ENCODE measurements at regions not wholly inside any gene's neighbourhood (a gene's known extent, or its start where the extent isn't known, plus 50 kb on each side); places are given as distances from the start of the nearest gene placed in this dataset.

DNA sequence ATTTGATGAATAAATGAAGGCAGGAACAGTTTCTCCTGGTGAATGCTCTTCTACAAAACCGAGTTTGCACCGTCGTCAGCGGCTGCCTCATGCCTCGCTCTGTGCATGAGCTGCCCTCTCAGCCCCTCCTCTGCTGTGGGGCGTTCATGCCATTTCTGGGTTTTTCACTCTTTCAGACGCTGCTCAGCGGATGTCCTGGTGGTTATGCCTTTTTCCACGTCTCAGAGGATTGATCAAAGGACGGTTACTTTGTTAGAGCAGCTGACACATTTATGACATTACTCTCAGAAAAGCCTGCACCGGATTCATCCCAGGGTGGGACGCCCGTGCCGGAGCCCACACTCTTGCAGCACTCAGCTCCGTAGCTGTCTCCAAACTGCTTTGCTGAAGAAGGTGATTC, 195.9 kb upstream of the PPP1R26 start:
- TF ChIP-seq, protein P1, sequence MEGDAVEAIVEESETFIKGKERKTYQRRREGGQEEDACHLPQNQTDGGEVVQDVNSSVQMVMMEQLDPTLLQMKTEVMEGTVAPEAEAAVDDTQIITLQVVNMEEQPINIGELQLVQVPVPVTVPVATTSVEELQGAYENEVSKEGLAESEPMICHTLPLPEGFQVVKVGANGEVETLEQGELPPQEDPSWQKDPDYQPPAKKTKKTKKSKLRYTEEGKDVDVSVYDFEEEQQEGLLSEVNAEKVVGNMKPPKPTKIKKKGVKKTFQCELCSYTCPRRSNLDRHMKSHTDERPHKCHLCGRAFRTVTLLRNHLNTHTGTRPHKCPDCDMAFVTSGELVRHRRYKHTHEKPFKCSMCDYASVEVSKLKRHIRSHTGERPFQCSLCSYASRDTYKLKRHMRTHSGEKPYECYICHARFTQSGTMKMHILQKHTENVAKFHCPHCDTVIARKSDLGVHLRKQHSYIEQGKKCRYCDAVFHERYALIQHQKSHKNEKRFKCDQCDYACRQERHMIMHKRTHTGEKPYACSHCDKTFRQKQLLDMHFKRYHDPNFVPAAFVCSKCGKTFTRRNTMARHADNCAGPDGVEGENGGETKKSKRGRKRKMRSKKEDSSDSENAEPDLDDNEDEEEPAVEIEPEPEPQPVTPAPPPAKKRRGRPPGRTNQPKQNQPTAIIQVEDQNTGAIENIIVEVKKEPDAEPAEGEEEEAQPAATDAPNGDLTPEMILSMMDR (IDR thresholded peaks at IDR 0.05; ENCODE audit: low read depth, low read length): no peak
- no peak for TF ChIP-seq POLR2A (IDR thresholded peaks at IDR 0.05; ENCODE audit: extremely low read depth, insufficient read length)

Measured in NB4 (cell line).